Kidney (tissue), 13 donors: ENCODE measurements at regions not wholly inside any gene's neighbourhood (a gene's known extent, or its start where the extent isn't known, plus 50 kb on each side); places are given as distances from the start of the nearest gene placed in this dataset.

ENCODE experiments used
- DNase-seq, 5 donors: peaks; one replicate each; pipeline ENCODE4 v3.0.0-alpha.2; 2013 to 2020
- FAIRE-seq: peaks from 2 replicates; lab custom pipeline; 2012; peaks lifted over from hg19 to GRCh38; lab: Jason Lieb, UNC
- H3K27ac ChIP-seq, 2 donors: one replicate each; pipeline ENCODE4 v1.7.0; 2013; ENCODE audit warnings: low read depth in 2 of 2, low read length in 2 of 2, inconsistent platforms in 1 of 2
- H3K27me3 ChIP-seq: one replicate; pipeline ENCODE4 v1.7.1; 2013; ENCODE audit warnings: low read length, inconsistent platforms; ENCODE audit not compliant: control insufficient read depth, insufficient read depth
- H3K36me3 ChIP-seq, 3 donors: one replicate each; pipeline versions ENCODE4 v1.7.0 to v1.7.1; 2013; ENCODE audit warnings: low read length in 3 of 3, control low read depth in 1 of 3, inconsistent platforms in 1 of 3; ENCODE audit not compliant: insufficient read depth in 3 of 3, control insufficient read depth in 2 of 3
- H3K4me1 ChIP-seq, 3 donors: one replicate each; pipeline versions ENCODE4 v1.7.0 to v1.7.1; 2013; ENCODE audit warnings: low read length in 3 of 3, inconsistent platforms in 1 of 3, low read depth in 1 of 3; ENCODE audit not compliant: control insufficient read depth in 2 of 3, insufficient read depth in 2 of 3
- H3K4me3 ChIP-seq, 3 donors: one replicate each; pipeline versions ENCODE4 v1.7.0 to v1.8.1; 2013; ENCODE audit warnings: low read length in 3 of 3, control low read depth in 1 of 3, inconsistent platforms in 1 of 3
- H3K9ac ChIP-seq, 3 donors: one replicate each; pipeline versions ENCODE4 v1.7.0 to v1.7.1; 2013; ENCODE audit warnings: low read length in 3 of 3, control low read depth in 1 of 3, inconsistent platforms in 1 of 3
- H3K9me3 ChIP-seq, 3 donors: one replicate each; pipeline versions ENCODE4 v1.7.0 to v1.7.1; 2013; ENCODE audit warnings: low read length in 3 of 3, control low read depth in 1 of 3, inconsistent platforms in 1 of 3; ENCODE audit not compliant: control insufficient read depth in 2 of 3, insufficient read depth in 1 of 3
- intact Hi-C: fragments of 100-400 bp; cut with DNase I; formaldehyde crosslinking; loops from one replicate; pipeline ENCODE4 v1.11.1; 2022
- TF ChIP-seq, protein P1 (sequence below): IDR thresholded peaks from 3 replicates; pipeline ENCODE4 v1.5.1; 2012; ENCODE audit warnings: mild to moderate bottlenecking, moderate library complexity, borderline replicate concordance; ENCODE audit not compliant: insufficient read depth; ENCODE audit errors: extremely low read depth
- donor health status: control.
- donor health status: control.
- donor health status: control.
- donor health status: control.
- donor health status: control.
- donor health status: DM: yes; HTN: yes; CAD: no.
- donor health status: Normal renal cell carcinoma (clear cell type).

DNA sequence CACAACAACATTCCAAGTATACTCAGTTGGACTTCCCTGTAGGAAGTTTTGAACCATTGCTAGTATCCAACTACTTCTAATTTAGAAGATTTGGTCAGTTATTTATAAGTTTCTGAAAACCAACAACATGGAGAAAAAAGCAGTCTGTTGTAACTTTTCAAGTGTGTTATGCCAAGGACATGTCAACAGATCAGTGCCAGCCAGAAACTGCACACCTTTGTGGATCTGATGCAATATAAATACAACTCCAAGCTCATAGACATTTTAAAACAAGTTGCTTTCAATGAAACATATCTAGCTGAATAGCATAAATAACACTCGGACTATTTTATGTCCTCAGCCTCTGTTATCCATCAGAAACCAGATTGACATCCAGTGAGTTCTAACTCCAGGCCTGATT is 58.3 kb upstream of the CARMIL1 start:
- DNase-seq (no peak), FAIRE-seq (no peak)
- H3K27ac ChIP-seq = no peak overlapping the region

DNA sequence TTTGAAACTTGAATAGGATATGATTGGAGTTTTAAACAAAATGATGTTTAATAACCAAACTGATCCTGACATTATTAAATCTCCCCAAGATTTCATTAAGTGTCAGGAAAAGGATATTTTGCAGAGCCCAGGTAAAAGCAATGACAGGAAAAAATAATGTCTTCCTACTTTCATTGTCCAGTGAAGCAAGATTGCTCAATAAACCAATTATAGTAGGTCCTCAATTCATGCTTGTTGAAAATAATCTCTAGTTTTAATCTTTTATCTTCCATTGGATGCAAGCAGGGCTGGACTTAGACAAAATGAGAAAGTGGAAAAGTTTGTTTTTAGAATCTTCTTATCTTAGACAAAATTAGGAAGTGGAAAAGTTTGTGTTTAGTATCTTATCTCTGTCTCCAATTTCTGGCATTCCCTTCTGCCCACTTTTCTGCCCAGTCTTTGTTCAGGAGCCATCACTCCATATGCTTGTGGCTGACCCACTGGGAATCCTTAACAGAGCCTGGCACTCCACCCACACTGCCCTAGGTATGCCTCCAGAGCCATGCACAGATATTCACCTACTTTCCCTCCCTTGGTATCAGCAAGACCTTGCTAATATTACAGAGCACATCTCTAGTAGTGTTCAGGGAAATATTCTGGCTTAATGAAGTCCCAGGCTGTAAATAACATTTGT is 57.0 kb upstream of the CARMIL1 start:
- H3K9ac ChIP-seq = no peak overlapping the region
- no peak overlapping the region for H3K27ac ChIP-seq
- no peak overlapping the region for H3K4me3 ChIP-seq
- peaks cover 0 to 4% (median 0%) of the 10 kb centered on the region in 3 donors for H3K4me1 ChIP-seq
- no peaks in the 10 kb centered on the region for H3K36me3 ChIP-seq
- DNase-seq = no peak
- intact Hi-C loops = no loop called here
- FAIRE-seq = no peak
- TF ChIP-seq, protein P1, sequence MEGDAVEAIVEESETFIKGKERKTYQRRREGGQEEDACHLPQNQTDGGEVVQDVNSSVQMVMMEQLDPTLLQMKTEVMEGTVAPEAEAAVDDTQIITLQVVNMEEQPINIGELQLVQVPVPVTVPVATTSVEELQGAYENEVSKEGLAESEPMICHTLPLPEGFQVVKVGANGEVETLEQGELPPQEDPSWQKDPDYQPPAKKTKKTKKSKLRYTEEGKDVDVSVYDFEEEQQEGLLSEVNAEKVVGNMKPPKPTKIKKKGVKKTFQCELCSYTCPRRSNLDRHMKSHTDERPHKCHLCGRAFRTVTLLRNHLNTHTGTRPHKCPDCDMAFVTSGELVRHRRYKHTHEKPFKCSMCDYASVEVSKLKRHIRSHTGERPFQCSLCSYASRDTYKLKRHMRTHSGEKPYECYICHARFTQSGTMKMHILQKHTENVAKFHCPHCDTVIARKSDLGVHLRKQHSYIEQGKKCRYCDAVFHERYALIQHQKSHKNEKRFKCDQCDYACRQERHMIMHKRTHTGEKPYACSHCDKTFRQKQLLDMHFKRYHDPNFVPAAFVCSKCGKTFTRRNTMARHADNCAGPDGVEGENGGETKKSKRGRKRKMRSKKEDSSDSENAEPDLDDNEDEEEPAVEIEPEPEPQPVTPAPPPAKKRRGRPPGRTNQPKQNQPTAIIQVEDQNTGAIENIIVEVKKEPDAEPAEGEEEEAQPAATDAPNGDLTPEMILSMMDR = no peak
- no peaks in the 10 kb centered on the region for H3K27me3 ChIP-seq
- no peaks in the 10 kb centered on the region for H3K9me3 ChIP-seq

More for the DNA sequence above, 58.3 kb upstream of the CARMIL1 start:
- TF ChIP-seq, protein P1 = no peak
- peaks cover 0 to 4% (median 0%) of the 10 kb centered on the region in 3 donors for H3K4me1 ChIP-seq
- no peaks in the 10 kb centered on the region for H3K9me3 ChIP-seq
- intact Hi-C loops = no loop called here
- no peaks in the 10 kb centered on the region for H3K27me3 ChIP-seq
- no peaks in the 10 kb centered on the region for H3K36me3 ChIP-seq
- no peak overlapping the region for H3K4me3 ChIP-seq
- no peak overlapping the region for H3K9ac ChIP-seq

DNA sequence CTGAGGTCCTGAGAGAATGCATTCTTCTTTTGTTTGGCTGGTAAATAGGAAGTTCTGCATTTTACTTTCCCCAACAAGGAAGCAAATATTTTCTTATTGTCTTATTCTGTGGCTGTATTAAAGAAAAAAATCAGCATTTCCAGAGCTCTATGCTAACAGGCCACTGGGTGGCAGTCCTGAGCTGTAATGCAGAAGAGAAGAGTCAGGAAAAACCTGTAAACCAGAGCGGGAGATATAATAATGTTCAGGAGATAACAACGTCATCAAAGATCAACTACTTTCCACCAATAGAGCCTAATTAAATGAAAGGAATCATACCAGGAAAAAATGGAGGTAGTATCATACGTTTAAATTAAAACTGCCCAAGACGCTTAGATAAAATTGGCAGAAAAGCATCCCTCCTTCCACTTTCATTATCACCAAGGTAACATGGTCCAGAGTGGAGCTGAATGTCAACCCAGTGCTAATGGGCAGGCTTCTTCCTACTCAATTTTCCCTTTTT is 55.6 kb upstream of the CARMIL1 start:
- H3K4me3 ChIP-seq = peak overlapping the region in 2 of 3 donors; percentile 5 to 42
- intact Hi-C loops = no loop called here
- DNase-seq = peak in 4 of 5 donors; percentile 49 to 89 (median 73)
- no peak overlapping the region for H3K27ac ChIP-seq
- FAIRE-seq = peak; percentile 51
- no peaks in the 10 kb centered on the region for H3K27me3 ChIP-seq
- TF ChIP-seq, protein P1 = peak; percentile 59
- no peaks in the 10 kb centered on the region for H3K36me3 ChIP-seq
- H3K4me1 ChIP-seq = peaks cover 0 to 4% (median 0%) of the 10 kb centered on the region in 3 donors
- H3K9ac ChIP-seq = no peak overlapping the region
- no peaks in the 10 kb centered on the region for H3K9me3 ChIP-seq

DNA sequence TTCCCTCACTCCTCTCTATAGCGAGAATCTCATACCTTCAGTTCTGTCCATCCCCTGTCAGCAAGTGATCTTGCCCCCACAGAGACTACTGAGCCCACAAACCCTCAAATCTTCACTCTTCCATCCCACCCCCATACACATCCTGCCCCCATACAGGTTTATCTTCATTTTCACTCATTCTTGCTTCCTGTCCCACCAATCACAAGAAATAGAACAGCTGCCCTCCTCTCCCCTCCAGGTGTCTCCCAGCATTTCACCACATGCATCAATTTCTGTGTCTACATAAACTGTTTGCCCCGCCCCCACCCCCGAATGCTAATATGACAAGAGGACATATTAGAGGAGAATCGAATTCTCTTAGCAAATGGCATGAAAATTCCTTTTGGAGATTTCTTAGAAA is 54.9 kb upstream of the CARMIL1 start:
- H3K9ac ChIP-seq = no peak overlapping the region
- H3K4me3 ChIP-seq = no peak overlapping the region
- no peak overlapping the region for H3K27ac ChIP-seq
- DNase-seq (no peak), FAIRE-seq (no peak)
- no peaks in the 10 kb centered on the region for H3K27me3 ChIP-seq
- peaks cover 0 to 4% (median 0%) of the 10 kb centered on the region in 3 donors for H3K4me1 ChIP-seq
- H3K36me3 ChIP-seq = no peaks in the 10 kb centered on the region
- TF ChIP-seq, protein P1 = no peak
- no peaks in the 10 kb centered on the region for H3K9me3 ChIP-seq
- intact Hi-C loops = no loop called here
